KMS-11 (cell line): ENCODE measurements at regions not wholly inside any gene's neighbourhood (a gene's known extent, or its start where the extent isn't known, plus 50 kb on each side); places are given as distances from the start of the nearest gene placed in this dataset.

ENCODE experiments used
- H2AFZ ChIP-seq: fragments of 200-600 bp; sonication (generic); 2 replicates; pipeline ENCODE4 v1.6.1; 2016; ENCODE audit warnings: antibody characterized with exemption, mixed run types, low read depth
- H3K27ac ChIP-seq: fragments of 200-600 bp; sonication (generic); 2 replicates; pipeline ENCODE4 v1.6.1; 2016; ENCODE audit warnings: mild to moderate bottlenecking, mixed run types
- H3K27me3 ChIP-seq: fragments of 200-600 bp; sonication (generic); 2 replicates; pipeline ENCODE4 v1.6.1; 2017; ENCODE audit warnings: mild to moderate bottlenecking, low read depth, mixed run types, moderate library complexity; ENCODE audit not compliant: insufficient read depth
- H3K36me3 ChIP-seq: fragments of 200-600 bp; sonication (generic); 2 replicates; pipeline ENCODE4 v1.6.1; 2017; ENCODE audit warnings: mild to moderate bottlenecking, mixed run types; ENCODE audit not compliant: insufficient read depth
- H3K4me1 ChIP-seq: fragments of 200-600 bp; sonication (generic); 2 replicates; pipeline ENCODE4 v1.6.1; 2016; ENCODE audit warnings: mild to moderate bottlenecking, low read depth, mixed run types; ENCODE audit not compliant: poor library complexity, severe bottlenecking
- H3K4me2 ChIP-seq: fragments of 200-600 bp; sonication (generic); 2 replicates; pipeline ENCODE4 v1.7.0; 2016; ENCODE audit warnings: mild to moderate bottlenecking, mixed run types
- H3K4me3 ChIP-seq: fragments of 200-600 bp; sonication (generic); IDR thresholded peaks from 2 replicates; pipeline ENCODE4 v1.6.1; 2017; ENCODE audit warnings: low read depth, low read length, mixed read lengths; ENCODE audit not compliant: insufficient read depth
- H3K79me2 ChIP-seq: fragments of 200-600 bp; sonication (generic); 2 replicates; pipeline ENCODE4 v1.6.1; 2016; ENCODE audit warnings: low read depth, mixed run types; ENCODE audit not compliant: insufficient read depth
- H3K9ac ChIP-seq: fragments of 200-600 bp; sonication (generic); 2 replicates; pipeline ENCODE4 v1.6.1; 2016; ENCODE audit warnings: mild to moderate bottlenecking, mixed run types
- H4K20me1 ChIP-seq: fragments of 200-600 bp; sonication (generic); 2 replicates; pipeline ENCODE4 v1.6.1; 2016; ENCODE audit warnings: mild to moderate bottlenecking, mixed run types; ENCODE audit not compliant: insufficient read depth
- CTCF ChIP-seq: fragments of 200-600 bp; sonication (generic); conservative IDR thresholded peaks from 2 replicates; pipeline ENCODE4 v1.6.1; 2017; ENCODE audit warnings: low read depth, mild to moderate bottlenecking, antibody characterized with exemption, low read length, moderate library complexity, mixed read lengths

DNA sequence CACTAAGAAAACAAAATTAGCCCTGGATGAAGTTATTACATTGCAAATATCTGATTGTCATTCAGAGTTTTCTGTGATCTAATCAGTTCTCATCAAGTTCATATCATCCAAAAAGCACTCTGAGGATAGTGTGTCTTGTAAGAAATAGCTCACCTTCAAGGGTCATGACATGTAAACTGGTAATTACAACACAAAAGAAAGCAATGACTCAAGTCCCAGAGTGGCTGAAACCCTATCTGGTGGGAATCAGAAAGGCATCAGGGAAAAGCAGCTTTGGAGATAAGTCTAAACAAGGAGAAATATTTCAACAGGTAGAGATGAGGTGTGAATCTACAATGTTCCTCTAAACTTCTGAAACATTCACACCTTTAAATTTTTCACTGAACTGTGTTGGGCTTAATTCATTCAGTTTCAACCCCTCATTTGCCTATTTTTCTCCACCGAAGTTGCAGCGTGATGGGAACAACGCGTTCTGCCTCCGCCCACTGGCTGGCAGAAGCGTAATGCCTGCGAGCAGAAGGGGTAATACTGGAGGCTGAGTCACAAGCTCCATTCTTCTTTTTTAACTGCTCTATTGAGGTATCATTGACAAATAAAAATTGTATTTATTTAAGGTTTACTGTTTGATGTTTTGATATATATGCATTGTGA lies 155.2 kb upstream of the IPO5 start:
- no peaks in the 10 kb centered on the region for H3K36me3 ChIP-seq
- no peaks in the 10 kb centered on the region for H3K79me2 ChIP-seq
- H3K4me1 ChIP-seq, result no peaks in the 10 kb centered on the region
- H3K4me3 ChIP-seq, result no peak overlapping the region
- H3K27ac ChIP-seq, result no peak overlapping the region
- no peaks in the 10 kb centered on the region for H4K20me1 ChIP-seq
- H3K9ac ChIP-seq, result no peak overlapping the region
- H2AFZ ChIP-seq, result no peak overlapping the region
- no peak for TF ChIP-seq CTCF
- H3K4me2 ChIP-seq, result no peak overlapping the region
- no peaks in the 10 kb centered on the region for H3K27me3 ChIP-seq

- H3K27ac ChIP-seq, result no peak overlapping the region
- H3K27me3 ChIP-seq, result no peaks in the 10 kb centered on the region
- no peaks in the 10 kb centered on the region for H4K20me1 ChIP-seq
- no peaks in the 10 kb centered on the region for H3K4me1 ChIP-seq
- H3K4me3 ChIP-seq, result no peak overlapping the region
- H3K9ac ChIP-seq, result no peak overlapping the region
- H3K4me2 ChIP-seq, result no peak overlapping the region
- no peaks in the 10 kb centered on the region for H3K36me3 ChIP-seq
- no peak overlapping the region for H2AFZ ChIP-seq
- TF ChIP-seq CTCF, result no peak
- no peaks in the 10 kb centered on the region for H3K79me2 ChIP-seq
Observed at GRCh38 chr13:97798836-97799235, 154.6 kb upstream of the IPO5 start.

DNA sequence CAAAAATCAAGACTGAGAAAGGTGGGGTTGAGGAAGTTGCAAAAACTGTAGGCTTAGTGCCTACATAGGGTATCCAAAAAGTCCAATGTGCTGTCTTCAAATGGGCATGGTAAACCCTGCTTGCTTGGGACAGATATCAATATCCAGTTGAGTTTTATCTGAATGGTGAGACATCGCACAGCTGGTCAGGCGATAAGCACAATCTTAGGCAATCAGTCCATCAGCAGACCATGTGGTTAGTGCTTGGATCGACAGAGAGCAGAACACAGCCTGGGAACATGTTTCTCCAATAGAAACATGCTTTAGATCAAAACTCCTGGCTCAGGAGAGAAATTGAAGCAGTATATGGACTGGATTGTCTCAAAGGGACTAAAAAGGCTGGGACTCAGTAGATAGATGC lies 151.3 kb upstream of the IPO5 start:
- no peaks in the 10 kb centered on the region for H3K36me3 ChIP-seq
- no peaks in the 10 kb centered on the region for H4K20me1 ChIP-seq
- no peaks in the 10 kb centered on the region for H3K27me3 ChIP-seq
- no peaks in the 10 kb centered on the region for H3K79me2 ChIP-seq
- H3K4me1 ChIP-seq, result no peaks in the 10 kb centered on the region
- no peak overlapping the region for H3K4me2 ChIP-seq
- H2AFZ ChIP-seq, result no peak overlapping the region
- no peak overlapping the region for H3K9ac ChIP-seq
- no peak overlapping the region for H3K27ac ChIP-seq
- no peak overlapping the region for H3K4me3 ChIP-seq
- no peak for TF ChIP-seq CTCF

- H3K4me3 ChIP-seq, result no peak overlapping the region
- H2AFZ ChIP-seq, result no peak overlapping the region
- TF ChIP-seq CTCF, result no peak
- no peaks in the 10 kb centered on the region for H3K36me3 ChIP-seq
- H3K79me2 ChIP-seq, result no peaks in the 10 kb centered on the region
- no peak overlapping the region for H3K4me2 ChIP-seq
- no peak overlapping the region for H3K27ac ChIP-seq
- no peak overlapping the region for H3K9ac ChIP-seq
- H3K4me1 ChIP-seq, result no peaks in the 10 kb centered on the region
- H3K27me3 ChIP-seq, result no peaks in the 10 kb centered on the region
- H4K20me1 ChIP-seq, result no peaks in the 10 kb centered on the region
Observed at GRCh38 chr13:97809576-97809975, 143.9 kb upstream of the IPO5 start.
